COR-L47 (cell line): ENCODE measurements at regions not wholly inside any gene's neighbourhood (a gene's known extent, or its start where the extent isn't known, plus 50 kb on each side); places are given as distances from the start of the nearest gene placed in this dataset.
"Not testable (repeated sequence)": the region's sequence is repeated elsewhere in the genome, so short reads cannot be mapped to it uniquely, and the experiment has no call there.

ENCODE experiments used
- DNase-seq: peaks from one replicate; lab custom pipeline; 2025; lab: John Stamatoyannopoulos, UW

- DNase-seq, result no peak
Observed at GRCh38 chr3:176193032-176193730, 1004.1 kb downstream of the TBL1XR1 start.

- DNase-seq, result no peak
Observed at GRCh38 chr3:176190755-176191154, 1006.5 kb downstream of the TBL1XR1 start.

- DNase-seq, result no peak
Observed at GRCh38 chr3:176183181-176183580, 1014.1 kb downstream of the TBL1XR1 start.

GRCh38 chr3:176174060-176174459 is 1023.2 kb downstream of the TBL1XR1 start:
- DNase-seq, result no peak

GRCh38 chr3:176172492-176172891 is 1024.8 kb downstream of the TBL1XR1 start:
- no peak for DNase-seq

- no peak for DNase-seq
Observed at GRCh38 chr3:176167272-176167671, 1030.0 kb downstream of the TBL1XR1 start.

GRCh38 chr3:176160997-176161396 is 1036.3 kb downstream of the TBL1XR1 start:
- DNase-seq, result no peak

- DNase-seq, result no peak
Observed at GRCh38 chr3:176159796-176160195, 1037.5 kb downstream of the TBL1XR1 start.

- no peak for DNase-seq
Observed at GRCh38 chr3:176155012-176155411, 1042.3 kb downstream of the TBL1XR1 start.

GRCh38 chr3:176149567-176149966 is 1047.7 kb downstream of the TBL1XR1 start:
- DNase-seq, result no peak

- peak; percentile 98 for DNase-seq
Observed at GRCh38 chr3:176147251-176147650, 1050.0 kb downstream of the TBL1XR1 start.

GRCh38 chr3:176141837-176142236 is 1055.4 kb downstream of the TBL1XR1 start:
- no peak for DNase-seq

GRCh38 chr3:176120507-176120906 is 1076.8 kb downstream of the TBL1XR1 start:
- peak; percentile 76 for DNase-seq

GRCh38 chr3:176119826-176120225 is 1077.5 kb downstream of the TBL1XR1 start:
- peak; percentile 44 for DNase-seq

- no peak for DNase-seq
Observed at GRCh38 chr3:176106380-176106779, 1090.9 kb downstream of the TBL1XR1 start.

- no peak for DNase-seq
Observed at GRCh38 chr3:176097027-176097426, 1100.3 kb downstream of the TBL1XR1 start.

GRCh38 chr3:176093892-176094291 is 1103.4 kb downstream of the TBL1XR1 start:
- DNase-seq, result not testable (repeated sequence)

GRCh38 chr3:176090727-176091126 is 1106.6 kb downstream of the TBL1XR1 start:
- no peak for DNase-seq

GRCh38 chr3:176088962-176089383 is 1108.3 kb downstream of the TBL1XR1 start:
- DNase-seq, result no peak

GRCh38 chr3:176087066-176087697 is 1110.1 kb downstream of the TBL1XR1 start:
- DNase-seq, result no peak

GRCh38 chr3:176079785-176080184 is 1117.5 kb downstream of the TBL1XR1 start:
- no peak for DNase-seq

GRCh38 chr3:176078906-176079305 is 1118.4 kb downstream of the TBL1XR1 start:
- DNase-seq, result no peak

- no peak for DNase-seq
Observed at GRCh38 chr3:176075491-176075890, 1121.8 kb downstream of the TBL1XR1 start.

GRCh38 chr3:176075046-176075445 is 1122.2 kb downstream of the TBL1XR1 start:
- no peak for DNase-seq
